Mammary epithelial cell (primary cell): ENCODE measurements at regions not wholly inside any gene's neighbourhood (a gene's known extent, or its start where the extent isn't known, plus 50 kb on each side); places are given as distances from the start of the nearest gene placed in this dataset.

Experiments
- CTCF ChIP-seq, 2 donors: IDR thresholded peaks in 1 of 2; conservative IDR thresholded peaks in 1 of 2; 2 replicates each; pipeline ENCODE4 v1.5.1; 2011 to 2012; ENCODE audit warnings: inconsistent platforms in 2 of 2, low read length in 2 of 2, mild to moderate bottlenecking in 2 of 2, control low read depth in 1 of 2, low read depth in 1 of 2; ENCODE audit not compliant: insufficient read depth in 1 of 2; ENCODE audit errors: extremely low read depth in 1 of 2
- EZH2 ChIP-seq: IDR thresholded peaks from 2 replicates; pipeline ENCODE4 v1.6.1; 2012; ENCODE audit warnings: low read length, inconsistent platforms, borderline replicate concordance

- TF ChIP-seq CTCF (conservative IDR thresholded peaks at IDR 0.05 in 1 of 2, IDR thresholded peaks at IDR 0.05 in 1 of 2; ENCODE audit: extremely low read depth in 1 of 2, insufficient read depth in 1 of 2, low read depth in 1 of 2, low read length in 2 of 2) (no peak), EZH2 (no peak)
Measured at GRCh38 chr3:137082763-137083162, 125.0 kb downstream of the IL20RB start.
